RPMI7951 (cell line): ENCODE measurements at regions not wholly inside any gene's neighbourhood (a gene's known extent, or its start where the extent isn't known, plus 50 kb on each side); places are given as distances from the start of the nearest gene placed in this dataset.

ENCODE experiments used
- DNase-seq: peaks from one replicate; pipeline ENCODE4 v3.0.0-alpha.2; 2012; ENCODE audit warnings: low read depth

DNA sequence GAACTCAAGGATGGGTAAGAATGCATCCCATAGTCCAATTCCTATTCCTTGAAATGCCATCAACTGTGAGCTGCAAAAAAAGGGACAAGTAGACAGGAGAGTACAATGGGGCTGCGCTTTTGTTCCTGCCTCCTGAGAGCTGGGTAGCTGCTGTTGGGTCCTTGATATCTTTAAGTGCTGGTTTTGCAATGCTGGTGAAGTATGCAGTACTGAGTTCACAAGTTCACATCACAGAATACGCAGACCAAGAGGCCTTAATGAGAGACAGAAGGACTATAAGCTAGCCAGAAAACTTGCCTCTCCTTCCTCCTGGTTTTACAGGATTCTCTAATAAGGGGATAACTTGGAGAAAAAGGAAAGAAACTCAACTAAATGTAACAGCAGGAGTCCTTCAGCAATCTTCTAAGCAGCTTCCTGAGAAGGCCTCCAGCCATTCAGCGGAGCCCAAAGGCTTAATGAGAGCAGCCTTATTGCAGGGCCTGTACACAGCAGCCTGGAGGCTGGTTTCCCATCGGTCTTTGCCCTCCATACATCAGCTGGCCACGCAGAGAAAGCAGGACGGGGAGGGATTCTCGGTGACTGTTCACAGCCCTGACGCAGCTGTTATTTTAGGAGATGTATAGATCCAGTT lies 293.1 kb downstream of the CDCA7 start:
- DNase-seq = no peak

DNA sequence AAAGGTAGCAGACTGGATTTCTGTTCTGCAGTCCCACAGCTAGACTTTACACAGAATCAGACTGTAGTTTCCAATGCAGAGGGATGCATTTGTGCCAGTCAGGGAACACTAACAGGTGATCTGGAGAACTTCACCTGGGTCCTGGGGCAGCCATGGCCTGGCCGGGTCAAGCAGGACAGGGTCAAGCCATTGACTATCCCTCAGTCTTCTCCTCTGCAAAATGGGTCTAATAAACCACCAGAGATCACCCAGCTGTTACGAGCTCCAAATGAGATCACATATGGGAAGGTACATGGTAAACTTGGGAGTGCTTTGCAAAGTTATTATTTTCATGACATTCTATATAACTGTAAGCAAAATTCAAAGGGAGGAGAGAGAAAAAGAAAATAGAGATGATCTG lies 294.1 kb downstream of the CDCA7 start:
- no peak for DNase-seq

GRCh38 chr2:173649527-173650219 lies 295.0 kb downstream of the CDCA7 start:
- DNase-seq = no peak

- DNase-seq = no peak
These were observed 297.2 kb downstream of the CDCA7 start for GRCh38 chr2:173651891-173652290.

DNA sequence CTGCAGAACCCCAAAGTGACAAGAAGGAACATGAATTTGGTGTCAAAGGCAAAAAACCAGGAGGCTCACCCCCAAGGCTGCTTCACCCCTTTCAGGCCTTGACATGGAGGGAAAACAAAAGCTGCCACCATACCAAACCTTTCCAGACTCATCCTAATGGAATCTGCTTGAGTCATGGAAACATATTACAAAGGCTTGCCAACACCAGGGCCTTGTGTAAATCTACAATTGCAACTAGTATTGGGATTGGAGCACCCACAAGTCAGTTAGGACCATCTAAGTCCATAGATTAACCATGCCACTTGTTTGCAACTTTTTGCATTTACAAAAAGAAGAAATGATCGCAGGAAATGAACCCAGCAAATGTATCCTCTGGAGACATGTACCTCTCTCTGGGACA lies 297.6 kb downstream of the CDCA7 start:
- DNase-seq = peak; percentile 95

DNA sequence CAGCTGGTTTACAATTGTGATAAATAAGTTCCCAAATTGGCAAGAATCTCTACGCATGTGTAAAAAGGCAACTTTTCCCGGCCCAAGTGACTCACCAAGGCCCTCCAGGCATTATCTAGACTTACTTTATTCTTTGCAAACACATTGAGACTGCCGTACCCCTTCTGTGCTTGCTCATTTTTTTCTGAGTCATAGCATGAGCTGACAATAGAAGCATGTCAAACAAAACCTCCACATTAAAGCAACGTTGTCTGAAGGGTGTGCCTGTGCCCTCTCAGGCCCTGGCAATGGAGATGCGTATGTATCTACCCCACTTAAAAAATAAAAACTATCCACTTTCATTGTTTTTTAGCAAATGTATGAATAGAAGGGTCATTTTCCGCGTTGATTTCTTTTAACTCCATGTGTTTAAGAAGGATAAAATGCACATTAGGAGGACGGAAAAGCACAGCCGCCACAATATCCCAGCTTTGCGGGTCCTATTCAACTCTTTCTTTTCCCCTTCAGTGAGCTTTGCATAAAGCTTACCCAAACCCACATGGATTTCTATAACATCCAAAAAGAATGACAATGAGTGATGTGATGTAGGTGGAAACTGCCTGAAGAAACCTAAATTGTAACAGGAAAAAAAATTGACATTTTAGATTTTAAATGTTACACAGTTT lies 298.2 kb downstream of the CDCA7 start:
- peak; percentile 99 for DNase-seq

- DNase-seq = no peak
These were observed 298.7 kb downstream of the CDCA7 start for GRCh38 chr2:173653432-173653805.

GRCh38 chr2:173654161-173654895 lies 299.7 kb downstream of the CDCA7 start:
- DNase-seq = peak; percentile 51

DNA sequence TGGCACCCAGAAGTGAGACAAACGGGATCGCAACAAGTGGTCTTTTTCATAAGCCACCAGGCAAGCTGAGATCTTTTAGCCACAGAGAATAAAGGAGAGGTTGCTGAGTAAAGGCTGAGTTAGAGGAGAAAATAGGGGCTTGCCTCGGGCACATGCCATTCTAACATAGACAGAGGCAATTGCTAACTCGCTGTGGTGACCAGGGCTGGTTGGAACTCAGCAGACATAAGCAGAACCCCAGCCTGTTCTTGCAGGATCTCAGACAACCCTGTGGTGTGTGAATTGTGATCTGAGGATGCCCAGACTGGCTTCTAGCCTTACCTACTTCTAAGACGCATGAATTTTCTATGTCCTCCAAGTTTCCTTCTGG lies 300.2 kb downstream of the CDCA7 start:
- peak; percentile 58 for DNase-seq

DNA sequence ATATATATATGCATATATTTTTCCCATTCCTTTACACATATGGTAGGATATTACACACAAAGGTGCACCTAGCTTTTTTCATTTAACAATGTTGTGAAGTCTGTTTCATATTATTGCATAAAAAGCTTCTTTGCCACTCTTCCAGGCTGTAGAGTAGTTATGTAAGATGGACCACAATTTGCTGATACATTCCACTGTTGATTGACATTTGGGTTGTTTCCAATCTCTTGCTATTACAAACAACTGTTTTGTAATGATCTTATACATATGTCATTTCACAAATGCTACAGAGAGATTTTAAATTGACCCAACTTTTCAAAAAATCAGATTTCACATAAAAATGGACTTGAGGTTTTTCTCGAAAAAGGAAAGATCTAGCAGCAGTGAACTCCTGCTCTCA lies 301.4 kb downstream of the CDCA7 start:
- no peak for DNase-seq

DNA sequence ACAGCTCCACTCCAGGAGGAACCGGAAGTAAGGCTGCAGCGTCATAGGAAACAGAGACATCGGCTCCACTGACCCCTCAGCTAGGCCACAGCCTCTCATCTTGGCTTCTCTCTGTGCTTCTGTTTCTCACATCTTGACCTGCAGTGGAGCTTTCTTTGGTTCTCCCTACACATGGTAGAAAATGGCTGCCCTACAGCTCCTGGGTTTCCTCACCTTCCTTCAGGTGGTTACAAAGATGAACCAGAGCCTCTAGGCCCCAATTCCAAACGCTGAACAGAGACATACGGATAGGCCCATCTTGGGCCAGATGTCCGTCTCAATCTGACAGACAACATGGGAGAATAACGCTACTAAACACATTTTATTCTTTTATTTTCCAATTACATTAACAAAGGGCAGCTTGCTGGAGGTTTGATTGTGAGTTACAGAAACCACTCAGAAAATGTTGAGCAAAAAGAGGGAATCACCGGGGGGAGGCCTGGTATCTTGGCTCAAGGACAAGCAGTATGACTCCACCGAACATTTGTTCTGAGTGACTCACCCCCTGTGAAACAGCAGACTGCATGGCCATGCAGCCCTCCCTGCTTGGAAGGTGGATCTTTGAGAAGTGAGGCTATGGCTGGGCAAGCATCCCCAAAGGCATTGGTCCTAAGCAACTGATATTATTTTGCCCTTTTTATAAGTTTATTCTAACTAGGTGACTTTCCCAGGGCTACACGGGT lies 303.5 kb downstream of the CDCA7 start:
- peak; percentile 93 for DNase-seq

- peak; percentile 42 for DNase-seq
These were observed 304.3 kb downstream of the CDCA7 start for GRCh38 chr2:173658946-173659371.

DNA sequence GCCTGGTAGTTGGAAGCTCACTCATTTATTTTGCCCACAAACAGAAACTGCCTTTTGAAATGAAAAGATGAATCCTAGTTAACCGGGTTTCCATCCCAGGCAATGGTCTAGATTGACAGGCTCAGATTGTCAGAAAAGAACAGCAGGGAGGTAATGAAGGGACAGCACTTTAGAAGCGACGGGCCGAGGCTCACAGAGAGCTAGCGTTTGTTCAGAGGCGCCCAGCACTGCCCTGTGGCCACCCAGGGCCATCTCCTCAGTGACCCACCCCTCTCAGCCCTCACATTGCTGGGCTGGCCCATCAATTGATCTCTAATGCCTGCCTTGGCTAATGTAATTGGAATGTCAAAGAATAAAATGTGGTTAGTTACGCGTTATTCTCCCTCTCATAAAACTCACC lies 304.8 kb downstream of the CDCA7 start:
- no peak for DNase-seq

DNA sequence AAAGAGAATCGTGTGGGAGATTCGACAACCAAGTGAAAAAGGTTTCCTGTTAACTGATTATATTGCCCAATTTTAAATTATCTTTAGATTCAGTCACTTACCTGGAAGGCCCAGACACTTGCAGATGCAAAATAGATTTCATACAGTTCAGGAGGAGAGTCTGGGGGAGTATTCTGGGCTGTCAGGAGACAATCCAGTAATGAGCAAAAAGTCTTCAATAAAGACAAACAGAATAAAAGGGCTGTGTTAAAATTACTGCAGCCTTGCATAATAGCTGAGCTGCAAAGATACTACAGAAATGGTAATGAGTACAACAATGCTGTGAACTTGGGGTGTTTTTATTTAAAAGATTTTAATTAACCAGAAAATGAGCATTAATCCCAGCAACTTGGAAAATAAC lies 303.6 kb downstream of the SP3 start:
- no peak for DNase-seq

GRCh38 chr2:173663353-173663752 lies 301.8 kb downstream of the SP3 start:
- no peak for DNase-seq

GRCh38 chr2:173663835-173664512 lies 301.2 kb downstream of the SP3 start:
- DNase-seq = no peak

DNA sequence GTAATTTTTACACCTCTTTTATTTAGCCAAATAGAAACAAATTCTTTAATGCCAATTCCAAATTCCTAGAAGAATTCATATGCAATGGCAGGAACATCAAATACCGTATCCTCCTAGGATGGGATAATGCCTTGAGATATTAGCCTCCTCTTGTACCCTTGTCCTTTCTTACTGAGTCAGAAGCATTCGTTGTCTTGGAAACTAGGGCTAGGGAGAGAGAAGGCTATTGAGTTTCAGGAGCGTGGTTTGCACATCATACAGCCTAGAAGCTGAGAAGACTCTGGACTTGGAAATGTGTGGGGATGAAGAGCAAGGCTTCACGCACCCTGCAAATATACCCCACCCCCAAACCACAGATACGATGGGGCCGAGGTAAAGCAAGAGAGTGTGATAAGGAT lies 300.7 kb downstream of the SP3 start:
- no peak for DNase-seq

DNA sequence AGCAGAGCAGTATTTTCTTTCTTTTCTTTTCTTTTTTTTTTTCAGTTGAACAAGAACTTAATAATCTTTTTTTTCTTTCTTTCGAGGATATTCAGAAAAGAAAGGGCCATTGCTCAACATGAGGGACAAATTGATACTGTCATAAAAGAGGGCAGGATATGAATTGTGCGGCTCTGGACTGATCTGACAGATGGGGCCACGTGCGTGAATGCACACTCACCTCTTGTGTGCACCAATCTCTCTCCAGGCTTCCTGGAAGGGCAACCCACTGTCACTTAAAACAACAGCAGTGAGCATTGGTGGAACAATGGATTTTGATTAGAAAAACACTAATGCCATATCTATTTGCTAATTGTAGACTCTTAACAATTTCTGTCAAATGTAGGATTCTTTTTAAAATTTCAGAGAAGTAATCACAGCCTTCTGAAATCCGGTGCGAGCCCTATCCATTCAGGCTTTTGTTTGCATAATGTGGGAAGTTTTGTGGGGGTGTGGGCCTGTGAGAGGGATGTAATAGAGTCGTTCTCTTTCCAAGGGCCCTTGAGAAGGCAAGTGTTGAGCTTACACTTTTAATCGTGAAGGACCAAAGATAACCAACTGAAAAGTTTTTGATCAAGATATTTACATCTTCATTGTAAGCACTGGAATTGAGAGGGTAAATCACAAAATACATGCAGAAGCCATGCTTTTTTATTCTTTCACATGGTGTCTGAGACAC lies 298.8 kb downstream of the SP3 start:
- DNase-seq = no peak

- DNase-seq = no peak
These were observed 298.2 kb downstream of the SP3 start for GRCh38 chr2:173667014-173667413.

- DNase-seq = peak; percentile 31
These were observed 297.8 kb downstream of the SP3 start for GRCh38 chr2:173667415-173667814.
